Mucosa of descending colon (tissue), 3 donors: ENCODE measurements at regions not wholly inside any gene's neighbourhood (a gene's known extent, or its start where the extent isn't known, plus 50 kb on each side); places are given as distances from the start of the nearest gene placed in this dataset.
A peak's percentile ranks its signal among the peaks of the same experiment; 100 is the strongest.
"Not testable (repeated sequence)": the region's sequence is repeated elsewhere in the genome, so short reads cannot be mapped to it uniquely, and the experiment has no call there.

Experiments used
- ATAC-seq: fragments of 200-7000 bp; cut with Tn5 transposase; one replicate; pipeline ENCODE4 v1.9.1; 2020; ENCODE audit warnings: mild to moderate bottlenecking, moderate library complexity
- DNase-seq, 3 donors: peaks; one replicate each; pipeline ENCODE4 v3.0.0-alpha.2; 2020
- H3K36me3 ChIP-seq: fragments of 200-600 bp; one replicate; pipeline ENCODE4 v1.8.0; 2021; ENCODE audit warnings: low read depth, mild to moderate bottlenecking
- H3K4me1 ChIP-seq: fragments of 200-600 bp; one replicate; pipeline ENCODE4 v1.8.0; 2021; ENCODE audit warnings: low read depth, mild to moderate bottlenecking
- H3K4me3 ChIP-seq: fragments of 200-600 bp; one replicate; pipeline ENCODE4 v1.8.0; 2021; ENCODE audit warnings: mild to moderate bottlenecking
- H3K9me3 ChIP-seq: fragments of 200-600 bp; one replicate; pipeline ENCODE4 v1.8.0; 2021; ENCODE audit warnings: mild to moderate bottlenecking
- CTCF ChIP-seq: fragments of 200-600 bp; IDR thresholded peaks from one replicate; pipeline ENCODE4 v1.8.0; 2022; ENCODE audit warnings: antibody characterized with exemption, mild to moderate bottlenecking
- intact Hi-C, 2 donors: fragments of 100-400 bp; cut with DNase I in 1 of 2; cut with micrococcal nuclease in 1 of 2; formaldehyde crosslinking; loops; one replicate each; pipeline versions ENCODE4 v1.11.0 to v1.11.1; 2022; cut with DNase I, micrococcal nuclease
- donor health status: DM: no; HTN: no; CAD: no; lungs with moderate emphysema.
- donor health status: DM: no; HTN: no; CAD: no.
- donor health status: DM: no; HTN: yes; CAD: no.

- no peak overlapping the region for H3K4me3 ChIP-seq
- H3K4me1 ChIP-seq, result no peaks in the 10 kb centered on the region
- intact Hi-C loops, result no loop called here
- no peak for ATAC-seq
- no peaks in the 10 kb centered on the region for H3K9me3 ChIP-seq
- peak in 1 of 3 donors; percentile 49 for DNase-seq
- H3K36me3 ChIP-seq, result no peaks in the 10 kb centered on the region
- TF ChIP-seq CTCF, result no peak
These were observed 50.8 kb upstream of the PCSK1 start for GRCh38 chr5:96483878-96484277.

- intact Hi-C loops, result no loop called here
- no peaks in the 10 kb centered on the region for H3K36me3 ChIP-seq
These were observed 54.8 kb upstream of the PCSK1 start for GRCh38 chr5:96487859-96488258.

DNA sequence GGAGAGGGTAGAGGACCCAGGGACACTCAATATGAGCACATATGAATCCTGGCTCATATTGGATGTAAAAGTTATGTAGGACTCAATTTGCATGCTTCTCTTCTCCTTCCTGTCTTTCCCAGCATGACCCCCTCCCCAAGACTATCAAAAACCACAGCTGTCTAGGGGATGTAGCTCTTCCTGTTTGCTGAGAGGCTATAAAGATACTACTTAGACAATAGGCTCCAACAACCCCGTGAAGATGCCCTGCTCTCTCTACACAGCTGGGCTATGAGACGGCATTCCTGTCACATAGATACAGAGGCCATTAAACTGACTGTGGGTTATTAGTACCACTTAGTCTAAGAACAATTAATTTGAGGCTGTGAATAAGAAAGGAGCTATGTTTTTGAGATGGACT is 56.5 kb upstream of the PCSK1 start:
- ATAC-seq (no peak), DNase-seq (no peak)
- intact Hi-C loops, result no loop called here
- no peak overlapping the region for H3K4me3 ChIP-seq
- H3K36me3 ChIP-seq, result no peaks in the 10 kb centered on the region
- no peak for TF ChIP-seq CTCF
- no peaks in the 10 kb centered on the region for H3K9me3 ChIP-seq
- H3K4me1 ChIP-seq, result no peaks in the 10 kb centered on the region

More at GRCh38 chr5:96487859-96488258, 54.8 kb upstream of the PCSK1 start:
- H3K4me3 ChIP-seq, result no peak overlapping the region
- no peak for TF ChIP-seq CTCF
- H3K9me3 ChIP-seq, result no peaks in the 10 kb centered on the region
- ATAC-seq (no peak), DNase-seq (no peak)
- no peaks in the 10 kb centered on the region for H3K4me1 ChIP-seq

DNA sequence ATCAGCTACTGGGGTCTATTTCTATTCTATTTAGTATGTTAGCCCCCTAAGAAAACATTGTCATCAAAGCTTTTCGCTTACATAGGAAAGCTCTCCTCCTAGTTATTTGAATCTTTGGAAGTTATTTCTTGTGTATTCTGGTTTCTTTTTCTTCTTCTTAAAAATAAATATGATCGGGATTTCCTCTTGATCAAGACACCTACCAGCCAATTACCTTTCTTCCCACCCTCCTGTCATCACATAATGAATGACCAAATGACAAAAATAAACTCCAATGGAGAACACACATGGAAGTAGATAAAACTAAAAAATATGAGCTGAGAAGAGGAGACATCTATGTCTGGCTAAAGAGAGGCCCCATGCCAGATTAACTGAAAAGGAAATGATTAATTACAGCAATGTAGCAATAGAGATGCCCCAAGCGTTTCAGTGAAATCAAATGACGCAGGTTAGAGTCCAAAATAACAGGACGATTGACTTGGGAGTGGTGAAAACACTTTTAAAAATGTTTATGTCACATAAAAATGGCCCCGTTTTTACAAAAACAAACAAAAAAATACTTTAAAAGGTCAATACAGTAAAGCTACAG is 59.5 kb upstream of the PCSK1 start:
- Histone ChIP-seq H3K36me3 (no peaks in the 10 kb centered on the region), H3K4me3 (no peak overlapping the region), H3K4me1 (no peaks in the 10 kb centered on the region), H3K9me3 (no peaks in the 10 kb centered on the region)
- TF ChIP-seq CTCF, result no peak
- no peak for ATAC-seq
- DNase-seq, result no peak
- intact Hi-C loops, result no loop called here

DNA sequence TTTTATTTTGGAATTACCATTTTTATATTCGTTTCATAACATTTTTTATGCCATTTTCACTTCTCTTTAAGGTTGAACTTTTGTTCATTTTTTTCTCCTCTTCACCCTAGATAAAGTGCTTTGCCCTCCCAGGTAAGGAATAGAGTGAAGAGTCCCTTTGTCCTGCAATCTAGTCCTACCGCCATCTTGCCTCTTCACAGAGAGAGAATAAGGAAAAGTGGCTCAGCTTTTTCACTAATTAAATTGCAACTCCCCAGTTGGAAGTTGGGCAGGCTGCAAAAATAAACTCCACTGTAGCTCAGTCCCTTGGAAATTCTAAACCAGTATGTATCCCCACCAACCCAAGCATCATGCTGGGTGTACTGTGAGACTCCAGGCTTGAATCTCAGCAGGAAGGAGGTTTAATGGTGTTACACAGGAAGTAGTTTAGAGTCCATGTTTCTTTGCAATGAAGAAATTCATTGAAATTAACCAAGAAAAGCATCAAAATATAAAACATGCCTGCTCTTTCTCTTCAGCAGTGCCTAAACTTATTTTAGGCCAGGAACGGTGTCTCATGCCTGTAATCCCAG is 60.3 kb upstream of the PCSK1 start:
- Histone ChIP-seq H3K4me1 (no peaks in the 10 kb centered on the region), H3K9me3 (no peaks in the 10 kb centered on the region), H3K36me3 (no peaks in the 10 kb centered on the region), H3K4me3 (no peak overlapping the region)
- intact Hi-C loops, result no loop called here
- ATAC-seq, result no peak
- DNase-seq, result no peak
- TF ChIP-seq CTCF, result no peak

DNA sequence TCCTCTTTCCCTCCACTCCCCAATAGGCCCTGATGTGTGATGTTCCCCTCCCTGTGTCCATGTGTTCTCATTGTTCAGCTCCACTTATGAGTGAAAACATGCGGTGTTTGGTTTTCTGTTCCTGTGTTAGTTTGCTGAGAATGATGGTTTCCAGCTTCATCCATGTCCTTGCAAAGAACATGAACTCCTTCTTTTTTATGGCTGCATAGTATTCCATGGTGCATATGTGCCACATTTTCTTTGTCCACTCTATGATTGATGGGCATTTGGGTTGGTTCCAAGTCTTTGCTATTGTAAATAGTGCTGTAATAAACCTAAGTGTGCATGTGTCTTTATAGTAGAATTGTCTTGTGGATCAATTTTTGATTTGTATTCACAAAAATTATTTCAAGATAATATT is 62.4 kb upstream of the PCSK1 start:
- ATAC-seq, H3K4me1 ChIP-seq, intact Hi-C loops, H3K4me3 ChIP-seq, H3K9me3 ChIP-seq, DNase-seq, H3K36me3 ChIP-seq: not testable (repeated sequence)

GRCh38 chr5:96497027-96497426 is 64.0 kb upstream of the PCSK1 start:
- H3K4me1 ChIP-seq, intact Hi-C loops, DNase-seq, H3K9me3 ChIP-seq, H3K36me3 ChIP-seq, ATAC-seq, H3K4me3 ChIP-seq: not testable (repeated sequence)
